Naive thymus-derived CD8-positive, alpha-beta T cell (primary cell): ENCODE measurements at regions not wholly inside any gene's neighbourhood (a gene's known extent, or its start where the extent isn't known, plus 50 kb on each side); places are given as distances from the start of the nearest gene placed in this dataset.
A peak's percentile ranks its signal among the peaks of the same experiment; 100 is the strongest.

Source experiments
- ATAC-seq, 2 donors: fragments of 150-1000 bp; cut with Tn5 transposase in 1 of 2; sonication (Bioruptor Pico), chemical (Tn5 transposase) in 1 of 2; 1 replicate in 1 of 2; 2 replicates in 1 of 2; pipeline ENCODE4 v1.10.0; 2021; ENCODE audit warnings: mild to moderate bottlenecking in 2 of 2, moderate library complexity in 2 of 2
- POLR2A ChIA-PET: fragments of 350-600 bp; sonication (Branson Sonifier 250); formaldehyde crosslinking; loops from one replicate; lab custom pipeline; 2021; ENCODE audit warnings: antibody characterized with exemption; lab: Charles Lee
- DNase-seq, 10 donors: peaks; one replicate each; pipeline versions ENCODE4 v3.0.0 to v3.0.0-alpha.2; 2020 to 2022
- H3K27ac Mint-ChIP-seq, 10 donors: one replicate each; pipeline ENCODE4 v1.8.0; 2020 to 2022; ENCODE audit warnings: mild to moderate bottlenecking in 10 of 10, mixed read lengths in 10 of 10, moderate library complexity in 4 of 10, inconsistent platforms in 1 of 10
- H3K27me3 Mint-ChIP-seq, 5 donors: one replicate each; pipeline ENCODE4 v1.8.0; 2021 to 2022; ENCODE audit warnings: mixed read lengths in 5 of 5
- H3K36me3 Mint-ChIP-seq, 3 donors: one replicate each; pipeline ENCODE4 v1.8.0; 2020 to 2022; ENCODE audit warnings: mixed read lengths in 3 of 3, mild to moderate bottlenecking in 2 of 3, inconsistent platforms in 1 of 3
- H3K4me1 Mint-ChIP-seq, 4 donors: one replicate each; pipeline ENCODE4 v1.8.0; 2021 to 2022; ENCODE audit warnings: mixed read lengths in 4 of 4
- H3K4me3 Mint-ChIP-seq, 10 donors: one replicate each; pipeline ENCODE4 v1.8.0; 2020 to 2022; ENCODE audit warnings: mild to moderate bottlenecking in 10 of 10, mixed read lengths in 10 of 10, moderate library complexity in 6 of 10, inconsistent platforms in 1 of 10
- H3K9me3 Mint-ChIP-seq, 9 donors: one replicate each; pipeline ENCODE4 v1.8.0; 2020 to 2022; ENCODE audit warnings: mixed read lengths in 9 of 9, mild to moderate bottlenecking in 3 of 9, inconsistent platforms in 1 of 9, moderate library complexity in 1 of 9

- POLR2A ChIA-PET = interaction anchor here (0.5 kb wide), 1 partner anchor 123 kb away, joined by 3 read pairs; no protein-coding TSS in a partner anchor
- H3K27me3 Mint-ChIP-seq = no peaks in the 10 kb centered on the region
- no peak overlapping the region for H3K4me3 Mint-ChIP-seq
- DNase-seq = no peak
- H3K27ac Mint-ChIP-seq = no peak overlapping the region
- peaks cover 0 to 21% (median 5%) of the 10 kb centered on the region in 4 donors for H3K4me1 Mint-ChIP-seq
- H3K9me3 Mint-ChIP-seq = peaks cover 0 to 6% (median 0%) of the 10 kb centered on the region in 9 donors
- no peak for ATAC-seq
- no peaks in the 10 kb centered on the region for H3K36me3 Mint-ChIP-seq
Observed at GRCh38 chr12:68501226-68501625, 109.5 kb upstream of the RAP1B start.

- H3K9me3 Mint-ChIP-seq = no peaks in the 10 kb centered on the region
- DNase-seq (no peak), ATAC-seq (no peak)
- no peaks in the 10 kb centered on the region for H3K27me3 Mint-ChIP-seq
- POLR2A ChIA-PET = no interaction called here
- no peak overlapping the region for H3K4me3 Mint-ChIP-seq
- H3K27ac Mint-ChIP-seq = no peak overlapping the region
- no peaks in the 10 kb centered on the region for H3K36me3 Mint-ChIP-seq
- H3K4me1 Mint-ChIP-seq = peaks cover 3 to 8% (median 4%) of the 10 kb centered on the region in 4 donors
Observed at GRCh38 chr12:68505970-68506369, 104.7 kb upstream of the RAP1B start.

GRCh38 chr12:68506619-68507018, 104.1 kb upstream of the RAP1B start:
- Mint-ChIP-seq H3K36me3 (no peaks in the 10 kb centered on the region), H3K4me1 (peaks cover 3 to 8% (median 4%) of the 10 kb centered on the region in 4 donors), H3K27me3 (no peaks in the 10 kb centered on the region), H3K9me3 (no peaks in the 10 kb centered on the region), H3K27ac (no peak overlapping the region), H3K4me3 (no peak overlapping the region)
- ATAC-seq = no peak
- POLR2A ChIA-PET = no interaction called here
- no peak for DNase-seq

- DNase-seq = no peak
- H3K36me3 Mint-ChIP-seq = no peaks in the 10 kb centered on the region
- no peak for ATAC-seq
- peaks cover 0 to 3% (median 0%) of the 10 kb centered on the region in 9 donors for H3K9me3 Mint-ChIP-seq
- H3K27me3 Mint-ChIP-seq = no peaks in the 10 kb centered on the region
- H3K4me3 Mint-ChIP-seq = no peak overlapping the region
- peaks cover 3 to 8% (median 4%) of the 10 kb centered on the region in 4 donors for H3K4me1 Mint-ChIP-seq
- POLR2A ChIA-PET = no interaction called here
- no peak overlapping the region for H3K27ac Mint-ChIP-seq
Observed at GRCh38 chr12:68507657-68508056, 103.0 kb upstream of the RAP1B start.

GRCh38 chr12:68508576-68508975, 102.1 kb upstream of the RAP1B start:
- ATAC-seq (no peak), DNase-seq (no peak)
- POLR2A ChIA-PET = no interaction called here
- Mint-ChIP-seq H3K27me3 (no peaks in the 10 kb centered on the region), H3K9me3 (peaks cover 0 to 5% (median 0%) of the 10 kb centered on the region in 9 donors), H3K27ac (no peak overlapping the region), H3K4me1 (peaks cover 3 to 8% (median 4%) of the 10 kb centered on the region in 4 donors), H3K36me3 (no peaks in the 10 kb centered on the region), H3K4me3 (no peak overlapping the region)

GRCh38 chr12:68509242-68509641, 101.5 kb upstream of the RAP1B start:
- Mint-ChIP-seq H3K4me3 (no peak overlapping the region), H3K27ac (no peak overlapping the region), H3K9me3 (peaks cover 0 to 5% (median 0%) of the 10 kb centered on the region in 9 donors), H3K4me1 (peaks cover 3 to 8% (median 4%) of the 10 kb centered on the region in 4 donors), H3K36me3 (no peaks in the 10 kb centered on the region), H3K27me3 (no peaks in the 10 kb centered on the region)
- no peak for ATAC-seq
- no peak for DNase-seq
- POLR2A ChIA-PET = no interaction called here

GRCh38 chr12:68510397-68510796, 100.3 kb upstream of the RAP1B start:
- Mint-ChIP-seq H3K27ac (no peak overlapping the region), H3K36me3 (no peaks in the 10 kb centered on the region), H3K4me1 (peaks cover 3 to 8% (median 4%) of the 10 kb centered on the region in 4 donors), H3K4me3 (no peak overlapping the region), H3K9me3 (peaks cover 0 to 5% (median 0%) of the 10 kb centered on the region in 9 donors), H3K27me3 (no peaks in the 10 kb centered on the region)
- ATAC-seq (no peak), DNase-seq (no peak)
- POLR2A ChIA-PET = interaction anchor here (0.6 to 1.1 kb wide), 2 partner anchors 14 to 74 kb away, joined by 3 to 4 read pairs; no protein-coding TSS in a partner anchor

- POLR2A ChIA-PET = no interaction called here
- DNase-seq (no peak), ATAC-seq (no peak)
- H3K4me1 Mint-ChIP-seq = peaks cover 0 to 11% (median 5%) of the 10 kb centered on the region in 4 donors
- H3K36me3 Mint-ChIP-seq = no peaks in the 10 kb centered on the region
- H3K9me3 Mint-ChIP-seq = peaks cover 0 to 5% (median 0%) of the 10 kb centered on the region in 9 donors
- H3K4me3 Mint-ChIP-seq = no peak overlapping the region
- H3K27ac Mint-ChIP-seq = no peak overlapping the region
- H3K27me3 Mint-ChIP-seq = no peaks in the 10 kb centered on the region
Observed at GRCh38 chr12:68514807-68515411, 95.8 kb upstream of the RAP1B start.

- no peaks in the 10 kb centered on the region for H3K27me3 Mint-ChIP-seq
- peak overlapping the region in 1 of 10 donors; percentile 20 for H3K27ac Mint-ChIP-seq
- H3K4me1 Mint-ChIP-seq = peaks cover 0 to 11% (median 5%) of the 10 kb centered on the region in 4 donors
- no peak for DNase-seq
- POLR2A ChIA-PET = no interaction called here
- ATAC-seq = no peak
- H3K4me3 Mint-ChIP-seq = no peak overlapping the region
- H3K9me3 Mint-ChIP-seq = peaks cover 0 to 5% (median 0%) of the 10 kb centered on the region in 9 donors
- H3K36me3 Mint-ChIP-seq = no peaks in the 10 kb centered on the region
Observed at GRCh38 chr12:68515793-68516192, 94.9 kb upstream of the RAP1B start.

GRCh38 chr12:68521321-68521839, 89.3 kb upstream of the RAP1B start:
- Mint-ChIP-seq H3K36me3 (no peaks in the 10 kb centered on the region), H3K4me3 (no peak overlapping the region), H3K27ac (no peak overlapping the region), H3K27me3 (no peaks in the 10 kb centered on the region), H3K4me1 (peaks cover 0 to 16% (median 5%) of the 10 kb centered on the region in 4 donors), H3K9me3 (no peaks in the 10 kb centered on the region)
- no peak for ATAC-seq
- DNase-seq = no peak
- POLR2A ChIA-PET = no interaction called here

- DNase-seq (no peak), ATAC-seq (no peak)
- no peak overlapping the region for H3K4me3 Mint-ChIP-seq
- no peaks in the 10 kb centered on the region for H3K36me3 Mint-ChIP-seq
- H3K27ac Mint-ChIP-seq = no peak overlapping the region
- H3K4me1 Mint-ChIP-seq = peaks cover 0 to 16% (median 4%) of the 10 kb centered on the region in 4 donors
- POLR2A ChIA-PET = no interaction called here
- H3K9me3 Mint-ChIP-seq = peaks cover 0 to 3% (median 0%) of the 10 kb centered on the region in 9 donors
- no peaks in the 10 kb centered on the region for H3K27me3 Mint-ChIP-seq
Observed at GRCh38 chr12:68521848-68522502, 88.7 kb upstream of the RAP1B start.

- Mint-ChIP-seq H3K9me3 (peaks cover 0 to 8% (median 0%) of the 10 kb centered on the region in 9 donors), H3K27me3 (no peaks in the 10 kb centered on the region), H3K27ac (peak overlapping the region in 1 of 10 donors; percentile 19), H3K4me1 (peaks cover 6 to 37% (median 13%) of the 10 kb centered on the region in 4 donors), H3K4me3 (no peak overlapping the region), H3K36me3 (peaks cover 0 to 4% (median 0%) of the 10 kb centered on the region in 3 donors)
- ATAC-seq = no peak
- POLR2A ChIA-PET = interaction anchor here (1.0 kb wide), 1 partner anchor 81 kb away, joined by 3 read pairs; no protein-coding TSS in a partner anchor
- DNase-seq = no peak
Observed at GRCh38 chr12:68529466-68529865, 81.2 kb upstream of the RAP1B start.

GRCh38 chr12:68529869-68530268, 80.8 kb upstream of the RAP1B start:
- Mint-ChIP-seq H3K4me1 (peaks cover 6 to 37% (median 13%) of the 10 kb centered on the region in 4 donors), H3K27me3 (no peaks in the 10 kb centered on the region), H3K27ac (peak overlapping the region in 1 of 10 donors; percentile 19), H3K4me3 (no peak overlapping the region), H3K9me3 (peaks cover 0 to 8% (median 0%) of the 10 kb centered on the region in 9 donors), H3K36me3 (peaks cover 0 to 4% (median 0%) of the 10 kb centered on the region in 3 donors)
- DNase-seq (no peak), ATAC-seq (no peak)
- POLR2A ChIA-PET = interaction anchor here (1.1 kb wide), 1 partner anchor 81 kb away, joined by 5 read pairs; the partner anchor contains the start of gene RAP1B
